ENCODE measurements at regions not wholly inside any gene's neighbourhood (a gene's known extent, or its start where the extent isn't known, plus 50 kb on each side); places are given as distances from the start of the nearest gene placed in this dataset.

DNA sequence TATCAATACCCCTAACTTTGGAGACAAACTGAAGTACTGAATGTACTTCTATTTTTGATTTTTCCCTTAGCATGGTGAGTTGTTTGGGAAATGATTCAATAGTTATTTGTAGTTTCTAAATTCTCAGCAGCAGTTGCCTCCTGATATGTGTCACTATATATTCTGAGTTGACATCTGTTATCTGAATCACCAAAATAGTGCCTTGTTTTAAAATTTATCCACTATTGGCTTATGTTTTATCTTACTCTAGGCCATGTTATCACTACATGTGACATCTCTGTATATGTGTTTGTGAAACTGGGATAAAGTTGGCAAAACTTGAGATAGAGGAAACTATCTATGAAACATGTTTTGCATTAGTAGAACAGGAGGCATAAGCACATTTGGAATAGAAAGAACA is 317.6 kb downstream of the TLE4 start:
- TF ChIP-seq, protein P1, sequence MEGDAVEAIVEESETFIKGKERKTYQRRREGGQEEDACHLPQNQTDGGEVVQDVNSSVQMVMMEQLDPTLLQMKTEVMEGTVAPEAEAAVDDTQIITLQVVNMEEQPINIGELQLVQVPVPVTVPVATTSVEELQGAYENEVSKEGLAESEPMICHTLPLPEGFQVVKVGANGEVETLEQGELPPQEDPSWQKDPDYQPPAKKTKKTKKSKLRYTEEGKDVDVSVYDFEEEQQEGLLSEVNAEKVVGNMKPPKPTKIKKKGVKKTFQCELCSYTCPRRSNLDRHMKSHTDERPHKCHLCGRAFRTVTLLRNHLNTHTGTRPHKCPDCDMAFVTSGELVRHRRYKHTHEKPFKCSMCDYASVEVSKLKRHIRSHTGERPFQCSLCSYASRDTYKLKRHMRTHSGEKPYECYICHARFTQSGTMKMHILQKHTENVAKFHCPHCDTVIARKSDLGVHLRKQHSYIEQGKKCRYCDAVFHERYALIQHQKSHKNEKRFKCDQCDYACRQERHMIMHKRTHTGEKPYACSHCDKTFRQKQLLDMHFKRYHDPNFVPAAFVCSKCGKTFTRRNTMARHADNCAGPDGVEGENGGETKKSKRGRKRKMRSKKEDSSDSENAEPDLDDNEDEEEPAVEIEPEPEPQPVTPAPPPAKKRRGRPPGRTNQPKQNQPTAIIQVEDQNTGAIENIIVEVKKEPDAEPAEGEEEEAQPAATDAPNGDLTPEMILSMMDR (IDR thresholded peaks at IDR 0.05): no peak
- TF ChIP-seq POLR2A (IDR thresholded peaks at IDR 0.05): no peak
